ENCODE measurements at regions not wholly inside any gene's neighbourhood (a gene's known extent, or its start where the extent isn't known, plus 50 kb on each side); places are given as distances from the start of the nearest gene placed in this dataset.
A peak's percentile ranks its signal among the peaks of the same experiment; 100 is the strongest.
"Not testable (repeated sequence)": the region's sequence is repeated elsewhere in the genome, so short reads cannot be mapped to it uniquely, and the experiment has no call there.

- DNase-seq = not testable (repeated sequence)
These were observed 776.2 kb downstream of the KCTD8 start for GRCh38 chr4:43672265-43672885.

DNA sequence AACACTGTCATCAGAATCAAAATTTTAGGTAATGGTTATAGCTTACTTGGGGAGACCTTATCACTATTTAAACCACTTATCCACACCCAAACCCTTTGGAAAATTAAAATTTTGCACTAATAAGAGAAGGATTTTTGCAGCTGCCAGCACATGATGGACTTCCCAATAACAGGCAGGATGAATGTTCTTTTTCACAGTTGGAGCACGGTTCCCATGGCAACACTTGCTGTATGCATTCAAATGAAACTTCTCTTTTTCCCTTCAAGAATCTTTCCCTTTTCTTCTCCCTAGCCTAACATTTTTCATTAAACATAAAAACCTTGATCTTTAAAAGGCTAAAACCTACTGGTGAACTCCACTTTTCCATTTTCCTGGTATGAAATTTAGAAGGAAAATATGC, 768.2 kb downstream of the KCTD8 start:
- no peak for DNase-seq

DNA sequence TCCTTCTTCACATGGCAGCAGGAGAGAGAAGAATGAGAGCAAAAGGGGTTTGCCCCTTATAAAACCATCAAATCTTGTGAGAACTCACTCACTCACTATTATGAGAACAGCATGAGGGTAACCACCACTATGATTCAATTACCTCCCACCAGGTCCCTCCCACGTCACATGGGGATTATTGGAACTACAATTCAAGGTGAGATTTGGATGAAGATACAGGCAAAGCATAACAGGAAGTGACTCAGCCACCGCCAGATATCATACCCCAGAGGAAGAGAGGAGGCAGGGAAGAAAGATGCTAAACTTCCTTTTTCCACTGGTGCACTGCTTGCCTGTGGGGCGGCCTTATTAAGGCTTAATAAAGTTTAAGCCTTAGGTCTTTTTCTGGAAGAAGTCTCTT, 766.1 kb downstream of the KCTD8 start:
- DNase-seq = no peak

GRCh38 chr4:43690116-43690515, 758.5 kb downstream of the KCTD8 start:
- no peak for DNase-seq

DNA sequence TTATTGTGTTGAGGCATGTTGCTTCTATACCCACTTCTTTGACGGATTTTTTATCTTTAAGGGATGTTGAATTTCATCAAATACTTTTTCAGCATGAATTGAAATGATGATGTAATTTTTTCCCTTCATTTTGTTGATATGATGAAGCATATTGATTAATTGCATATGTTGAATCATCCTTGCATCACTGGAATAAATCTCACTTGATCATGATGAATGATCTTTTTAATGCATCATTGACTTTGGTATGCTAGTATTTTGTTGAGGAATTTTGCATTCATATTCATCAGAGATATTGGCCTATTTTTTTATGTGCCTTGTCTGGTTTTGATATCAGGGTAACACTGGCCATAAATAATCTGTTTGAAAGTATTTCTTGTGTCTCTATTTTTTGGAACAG, 754.7 kb downstream of the KCTD8 start:
- DNase-seq = no peak

- DNase-seq = no peak
These were observed 739.2 kb downstream of the KCTD8 start for GRCh38 chr4:43709443-43709842.

DNA sequence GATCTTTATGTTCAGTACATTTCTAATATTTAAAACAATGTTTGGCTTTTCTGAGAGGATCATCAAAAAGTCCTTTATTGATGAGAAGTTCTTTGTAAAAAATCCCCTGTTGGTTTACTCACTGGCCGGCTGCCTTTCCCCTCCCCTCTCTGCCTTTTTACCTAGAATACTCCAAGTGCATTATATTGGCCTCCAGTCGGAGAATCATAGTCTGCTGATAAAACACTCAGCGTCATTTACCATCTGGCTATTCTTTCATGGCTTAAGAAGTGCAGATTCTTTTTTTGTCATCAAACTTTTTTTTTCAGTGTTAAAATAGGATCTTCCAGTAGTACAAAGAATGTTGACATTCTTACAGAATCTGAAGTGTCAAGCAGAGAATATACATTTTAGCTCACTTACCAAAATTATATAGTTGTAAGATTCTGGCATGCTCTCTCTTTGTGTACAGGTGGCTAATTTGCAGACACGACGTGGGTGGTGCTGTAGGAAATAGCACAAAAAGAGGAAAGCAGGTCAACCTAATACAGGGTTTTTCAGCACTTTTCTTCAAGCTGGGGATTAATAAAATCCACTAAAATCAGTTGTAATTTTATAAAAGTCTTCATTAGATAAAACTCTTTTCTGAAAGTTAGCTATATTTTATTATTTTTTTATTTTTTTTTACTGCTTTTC, 731.8 kb downstream of the KCTD8 start:
- DNase-seq = peak; percentile 0

DNA sequence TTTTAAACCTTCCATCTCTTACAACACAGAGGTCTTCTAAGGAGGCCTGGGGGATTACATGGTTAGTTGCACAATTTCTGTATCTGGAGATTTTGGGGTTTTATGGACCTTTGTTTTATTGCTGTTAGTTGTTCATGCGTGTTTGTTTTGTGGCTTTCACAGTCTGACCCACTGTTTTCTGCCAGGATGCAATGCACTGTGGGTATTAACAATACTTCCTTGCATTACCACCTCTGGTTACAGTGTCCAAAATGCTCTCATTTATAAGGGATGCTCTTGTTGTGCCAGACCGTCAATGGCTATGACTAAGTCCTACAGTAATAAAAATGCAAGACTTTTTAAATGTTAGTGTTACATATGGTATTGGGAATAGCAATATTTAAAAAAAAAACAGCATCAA, 730.2 kb downstream of the KCTD8 start:
- DNase-seq = no peak

DNA sequence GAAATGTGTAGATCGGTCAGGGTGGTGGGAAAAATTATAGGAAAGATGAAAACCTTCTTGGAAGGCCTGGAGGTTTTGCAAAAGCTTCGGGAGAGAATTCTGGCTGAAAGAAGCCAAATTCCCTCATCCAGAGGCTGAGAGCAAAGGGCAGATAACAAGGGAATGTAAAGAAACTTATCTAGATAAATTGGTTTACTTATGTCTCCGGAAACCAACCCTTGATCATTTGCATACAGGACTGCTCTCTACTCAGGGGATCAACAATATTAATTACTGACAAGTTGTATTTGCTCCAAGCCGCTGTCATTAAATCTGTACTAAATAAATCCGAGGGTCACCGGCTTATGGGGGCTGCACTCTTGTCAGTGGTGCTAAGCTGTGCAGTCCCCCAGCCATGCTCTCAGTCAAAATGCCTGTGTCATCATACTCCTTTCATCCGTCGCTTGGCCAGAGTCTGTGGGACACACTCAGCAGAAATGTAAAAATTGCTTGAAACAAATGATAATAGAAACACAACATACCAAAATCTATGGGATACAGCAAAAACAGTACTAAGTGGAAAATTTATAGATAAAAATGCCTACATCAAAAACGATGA, 715.7 kb downstream of the KCTD8 start:
- DNase-seq = peak; percentile 26

- no peak for DNase-seq
These were observed 706.5 kb downstream of the KCTD8 start for GRCh38 chr4:43742083-43742482.

DNA sequence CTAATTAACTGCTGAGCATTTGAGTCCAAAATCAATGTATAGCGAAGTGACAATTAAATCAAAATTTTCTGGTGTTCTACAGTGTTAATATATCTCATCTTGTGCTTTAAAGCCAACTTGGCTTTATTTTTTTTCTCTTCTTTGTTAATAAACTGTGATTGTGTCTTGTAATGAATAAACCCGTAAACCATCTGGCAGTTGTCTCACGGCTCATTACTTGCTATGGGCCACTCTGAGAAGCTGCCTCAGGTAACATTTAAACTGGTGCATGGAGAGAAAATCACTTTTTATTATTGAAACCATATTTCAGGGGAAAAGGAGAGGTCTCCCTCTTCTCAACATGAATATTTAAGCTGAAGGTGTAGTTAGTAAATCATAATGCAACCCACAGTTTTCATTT, 694.0 kb downstream of the KCTD8 start:
- no peak for DNase-seq

DNA sequence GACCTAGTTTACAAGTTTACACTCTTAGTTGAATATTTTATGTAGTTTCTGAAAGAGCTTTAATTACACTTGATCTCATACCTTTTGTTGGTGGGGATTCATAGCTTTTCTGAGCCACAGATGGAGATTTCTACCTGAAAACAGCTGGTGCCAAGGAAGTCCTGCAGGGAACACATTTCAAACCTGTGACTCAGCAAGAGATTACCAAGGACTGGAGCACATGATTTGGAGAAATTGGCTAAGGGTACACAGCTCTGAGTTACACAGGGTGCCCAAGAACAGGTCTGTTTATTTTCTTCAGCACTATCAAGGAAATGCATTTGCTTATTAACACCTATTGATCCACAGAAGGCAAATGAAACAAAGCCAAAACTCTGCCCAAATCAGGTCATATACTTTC, 691.5 kb downstream of the KCTD8 start:
- DNase-seq = peak; percentile 45

DNA sequence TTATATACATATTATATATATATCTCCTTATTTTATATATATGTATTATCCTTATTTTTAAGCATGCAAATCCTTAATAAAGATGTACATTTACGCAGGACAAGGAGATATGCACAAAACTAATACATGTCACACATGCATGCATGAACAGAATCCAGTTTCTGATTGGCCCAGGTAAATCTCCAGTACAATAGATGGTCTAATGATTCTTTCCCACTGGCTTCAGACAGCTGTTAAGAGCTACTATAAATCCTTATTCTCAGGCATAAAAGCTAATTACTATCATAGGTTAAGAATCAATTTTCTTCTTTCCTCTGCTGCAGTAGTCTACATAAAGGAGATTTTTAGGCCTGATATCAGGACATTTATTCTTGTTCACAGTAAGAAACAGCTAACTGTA, 689.8 kb downstream of the KCTD8 start:
- DNase-seq = no peak

DNA sequence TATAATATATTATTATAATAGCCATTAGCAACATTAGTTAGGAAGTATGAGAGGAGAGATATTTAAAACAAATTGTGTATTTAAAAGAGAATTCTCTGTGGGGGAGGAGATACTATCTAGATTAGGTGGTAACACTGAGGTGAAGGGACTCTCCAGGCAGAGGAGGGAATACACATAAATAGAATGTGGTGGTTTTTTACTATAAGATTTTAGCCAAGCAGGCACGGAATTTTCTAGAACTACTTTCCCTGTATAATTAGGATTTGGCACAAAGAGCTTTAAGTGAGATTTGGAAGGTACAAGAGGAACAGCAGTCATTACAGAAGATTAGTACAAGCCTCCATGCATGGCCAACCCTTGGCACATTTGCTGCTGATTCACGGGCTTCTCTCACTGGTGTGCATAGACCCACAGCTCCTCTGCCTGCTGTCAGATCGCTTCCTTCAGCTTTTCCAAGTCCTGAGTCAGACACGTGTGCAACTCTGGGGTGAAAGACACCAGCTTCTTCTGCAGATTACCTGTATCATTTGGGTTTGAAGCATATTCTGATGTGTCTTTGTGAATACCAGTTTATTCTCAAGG, 685.5 kb downstream of the KCTD8 start:
- peak; percentile 70 for DNase-seq

DNA sequence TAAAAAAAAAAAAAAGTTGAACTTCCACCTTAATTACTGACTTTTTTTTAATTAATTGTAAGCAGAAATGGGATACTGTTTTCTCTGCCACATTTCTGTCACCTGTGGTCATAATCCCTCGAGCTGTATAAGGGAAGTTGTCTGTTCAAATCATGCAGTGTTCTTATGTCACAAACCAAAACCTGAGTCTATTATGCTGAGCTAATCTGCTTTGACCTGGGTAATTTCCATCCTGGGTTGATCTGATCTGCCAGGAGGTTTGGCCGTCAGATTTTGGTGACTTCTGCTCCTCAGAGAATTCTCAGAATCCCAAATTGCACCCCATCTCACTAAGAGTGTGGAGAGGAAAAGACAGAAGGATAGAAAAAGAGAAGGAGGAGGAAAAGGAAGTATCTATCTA, 683.1 kb downstream of the KCTD8 start:
- DNase-seq = peak; percentile 65

- no peak for DNase-seq
These were observed 682.0 kb downstream of the KCTD8 start for GRCh38 chr4:43766648-43767047.

- DNase-seq = peak; percentile 1
These were observed 672.2 kb downstream of the KCTD8 start for GRCh38 chr4:43776371-43776770.

GRCh38 chr4:43778187-43778915, 670.3 kb downstream of the KCTD8 start:
- DNase-seq = no peak

DNA sequence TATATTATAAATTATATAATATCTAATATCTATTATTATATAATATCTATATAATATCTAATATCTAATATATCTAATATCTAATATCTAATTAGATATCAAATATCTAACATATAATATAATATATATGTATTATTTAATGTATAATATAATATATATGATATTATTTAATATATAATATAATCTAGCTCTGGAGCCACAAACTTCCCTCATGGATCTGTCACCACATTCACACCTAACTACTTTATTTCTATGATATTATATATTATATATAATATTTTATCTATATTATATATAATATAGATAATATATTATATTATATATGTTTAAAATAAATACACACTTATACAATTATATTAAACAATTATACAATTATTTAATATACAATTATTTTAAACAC, 667.5 kb downstream of the KCTD8 start:
- DNase-seq = no peak

- peak; percentile 2 for DNase-seq
These were observed 666.2 kb downstream of the KCTD8 start for GRCh38 chr4:43782391-43782790.

DNA sequence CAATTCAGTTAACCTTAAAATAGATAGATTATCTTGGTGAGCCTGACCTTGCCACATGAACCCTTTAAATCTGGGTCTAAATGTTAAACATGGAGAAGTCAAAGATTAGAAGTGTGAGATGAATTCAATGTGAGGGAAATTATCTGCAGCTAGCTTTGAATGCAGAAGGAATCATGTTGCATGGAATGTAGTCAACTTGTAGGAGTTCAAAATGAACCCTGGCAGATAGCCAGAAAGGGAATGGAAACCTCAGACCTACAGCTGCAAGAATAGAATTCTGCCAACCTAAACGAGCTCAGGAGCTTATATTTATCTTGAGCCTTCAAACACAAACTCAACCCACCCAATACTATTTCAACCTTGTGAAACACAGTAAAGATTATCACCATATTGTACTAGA, 632.5 kb downstream of the KCTD8 start:
- DNase-seq = peak; percentile 3

DNA sequence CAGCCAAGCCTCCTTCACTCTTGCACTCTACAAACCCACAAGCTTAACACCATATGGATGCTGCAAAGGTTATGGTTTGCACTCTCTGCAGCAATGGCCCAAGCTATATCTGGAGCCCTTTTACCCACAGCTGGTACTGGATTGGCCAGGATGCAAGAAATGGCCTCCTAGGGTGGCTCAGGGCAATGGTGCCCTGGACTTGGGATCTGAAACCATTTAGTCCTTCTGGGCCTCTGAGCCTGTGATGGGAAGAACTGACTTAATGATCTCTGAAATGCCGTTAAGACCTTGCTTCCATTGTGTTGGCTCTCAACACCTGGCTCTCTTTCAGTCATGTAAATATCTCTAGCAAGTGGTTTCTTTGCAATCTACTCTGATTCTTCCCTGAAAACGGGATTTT, 626.0 kb downstream of the KCTD8 start:
- no peak for DNase-seq

GRCh38 chr4:43835869-43836268, 612.7 kb downstream of the KCTD8 start:
- DNase-seq = no peak

DNA sequence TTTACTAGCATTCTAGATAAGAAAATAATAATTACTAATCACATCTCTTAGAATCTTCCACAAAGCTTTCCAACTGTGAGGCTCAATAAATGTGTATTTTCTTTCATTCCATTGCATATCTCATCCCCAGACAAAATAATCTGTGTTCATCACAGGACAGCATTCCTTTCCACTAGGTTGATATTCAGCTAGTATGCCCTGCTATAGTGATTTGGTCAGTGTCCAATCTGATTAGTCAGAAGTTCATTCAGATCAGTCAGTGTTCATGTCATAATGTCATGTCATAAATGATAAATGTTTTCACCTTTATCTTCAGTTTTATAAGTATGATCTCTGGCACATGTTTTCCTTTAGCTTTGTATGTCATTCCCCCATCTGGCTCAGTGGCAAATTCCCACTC, 611.4 kb downstream of the KCTD8 start:
- no peak for DNase-seq
